AG04449 (cell line): ENCODE measurements at regions not wholly inside any gene's neighbourhood (a gene's known extent, or its start where the extent isn't known, plus 50 kb on each side); places are given as distances from the start of the nearest gene placed in this dataset.

Experiments
- CTCF ChIA-PET: fragments of 350-600 bp; formaldehyde crosslinking; extraction: SDS; loops from one replicate; lab custom pipeline; 2021; ENCODE audit warnings: antibody characterized with exemption; lab: Yijun Ruan, JAX
- POLR2A ChIA-PET: fragments of 400-600, 350-600 bp; formaldehyde crosslinking; extraction: SDS; loops from one replicate; lab custom pipeline; 2020; ENCODE audit warnings: antibody characterized with exemption, inconsistent platforms; lab: Yijun Ruan, JAX
- DNase-seq: peaks from one replicate; pipeline ENCODE4 v3.0.0-alpha.2; 2010; ENCODE audit warnings: low read depth, low spot score
- H3K4me3 ChIP-seq: 2 replicates; pipeline ENCODE4 v1.5.1; 2011; ENCODE audit warnings: low read depth, mild to moderate bottlenecking, control low read depth, low read length
- CTCF ChIP-seq: IDR thresholded peaks from one replicate; pipeline ENCODE4 v1.5.1; 2011; ENCODE audit warnings: mild to moderate bottlenecking, moderate library complexity, low read length, control low read depth, inconsistent platforms; ENCODE audit not compliant: insufficient read depth; ENCODE audit errors: missing control alignments

DNA sequence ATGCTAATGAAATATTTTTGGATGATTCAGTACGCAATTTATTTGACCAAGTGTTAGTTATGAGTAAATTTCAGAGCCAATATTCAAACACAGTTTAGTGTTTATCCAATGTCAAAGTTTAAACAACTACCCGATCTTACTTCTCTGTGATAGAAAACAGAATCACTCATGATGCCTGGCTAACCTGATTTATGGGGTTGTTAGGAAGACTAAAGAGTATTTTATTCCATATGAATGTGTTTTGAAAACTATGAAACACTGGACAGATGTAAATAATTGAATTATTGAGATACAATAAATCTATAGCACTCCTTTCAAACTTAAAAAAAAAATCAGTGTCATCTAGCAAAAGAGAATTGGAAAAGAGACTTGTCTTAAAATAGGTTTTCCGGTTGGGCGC, 1181.8 kb downstream of the EFNB2 start:
- ChIA-PET CTCF (no interaction called here), POLR2A (no interaction called here)
- no peak overlapping the region for H3K4me3 ChIP-seq
- DNase-seq: no peak
- TF ChIP-seq CTCF: no peak

DNA sequence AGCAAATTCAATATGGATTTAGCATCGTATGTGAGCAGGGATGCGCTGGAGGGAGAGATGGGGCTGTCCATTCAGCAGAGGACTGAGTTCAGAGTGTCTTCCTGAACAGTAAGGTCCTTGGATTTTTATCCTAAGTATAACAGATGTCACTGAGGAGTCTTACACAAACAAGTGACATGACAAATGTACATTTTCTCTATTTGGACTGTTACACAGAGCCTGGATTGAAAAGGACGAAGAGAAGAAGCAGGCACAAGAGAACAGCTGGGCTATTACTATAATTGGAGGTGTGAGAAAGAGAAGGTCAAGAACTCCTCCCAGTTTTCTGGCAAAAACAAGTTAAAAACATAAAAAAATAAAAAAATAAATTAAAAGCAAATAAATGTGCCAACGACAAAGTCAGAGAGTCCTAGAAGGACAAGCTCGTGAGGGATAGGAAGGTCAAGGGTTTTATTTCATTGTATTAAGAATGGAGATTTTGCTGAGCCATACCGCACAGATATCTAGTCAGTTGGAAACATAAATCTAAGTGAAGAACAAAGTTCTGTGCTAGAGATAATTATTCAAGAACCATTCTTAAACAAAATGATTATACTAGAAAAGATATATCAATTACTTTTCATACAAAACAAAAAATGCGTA, 1186.3 kb downstream of the EFNB2 start:
- ChIA-PET CTCF (interaction anchor here (1.7 kb wide), 1 partner anchor 16 kb away, joined by 5 read pairs; no protein-coding TSS in a partner anchor), POLR2A (no interaction called here)
- TF ChIP-seq CTCF: no peak
- no peak for DNase-seq
- no peak overlapping the region for H3K4me3 ChIP-seq

DNA sequence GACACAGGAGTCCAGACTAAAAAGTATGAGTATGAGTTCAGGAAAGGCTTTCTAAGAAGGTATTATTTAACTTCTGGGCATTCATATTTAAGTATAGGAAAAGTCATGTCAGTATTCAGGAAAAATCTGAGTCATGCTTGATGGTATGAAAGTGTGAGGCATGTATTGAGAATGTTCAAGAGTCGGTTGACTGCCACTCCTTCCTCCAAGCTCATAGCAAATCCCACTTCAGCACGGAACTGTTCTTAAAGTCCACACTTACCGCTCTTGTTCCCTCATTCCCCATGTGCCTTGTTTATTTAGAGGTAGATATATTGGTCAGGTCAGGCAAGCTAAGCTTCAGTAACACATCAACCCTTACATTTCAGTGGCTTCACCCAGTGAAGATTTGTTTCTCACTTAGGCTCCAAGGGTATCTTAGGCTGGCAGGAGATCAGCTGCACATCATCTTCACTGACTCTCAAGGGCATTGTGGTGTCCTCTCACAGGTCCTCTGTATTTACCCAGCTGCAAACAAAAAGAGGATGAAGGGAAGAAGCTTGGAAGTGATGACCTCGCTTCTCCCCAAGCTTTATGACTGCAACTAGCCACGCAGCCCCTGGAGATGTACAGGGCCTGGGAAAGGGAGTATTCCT, 1189.2 kb downstream of the EFNB2 start:
- ChIA-PET POLR2A (interaction anchor here (1.4 kb wide), 1 partner anchor 96 kb away, joined by 4 read pairs; no protein-coding TSS in a partner anchor), CTCF (no interaction called here)
- no peak for TF ChIP-seq CTCF
- H3K4me3 ChIP-seq: no peak overlapping the region
- peak; percentile 51 for DNase-seq

- no peak for DNase-seq
- ChIA-PET POLR2A (interaction anchor here (1.4 kb wide), 1 partner anchor 97 kb away, joined by 4 read pairs; no protein-coding TSS in a partner anchor), CTCF (no interaction called here)
- H3K4me3 ChIP-seq: no peak overlapping the region
- no peak for TF ChIP-seq CTCF
Observed at GRCh38 chr13:105345730-105346129, 1189.7 kb downstream of the EFNB2 start.

- ChIA-PET POLR2A (no interaction called here), CTCF (interaction anchor here (1.3 kb wide), 1 partner anchor 10 kb away, joined by 3 read pairs; no protein-coding TSS in a partner anchor)
- H3K4me3 ChIP-seq: no peak overlapping the region
- TF ChIP-seq CTCF: no peak
- DNase-seq: no peak
Observed at GRCh38 chr13:105345131-105345530, 1190.3 kb downstream of the EFNB2 start.

- POLR2A ChIA-PET: no interaction called here
- H3K4me3 ChIP-seq: no peak overlapping the region
- no peak for TF ChIP-seq CTCF
- CTCF ChIA-PET: interaction anchor here (1.1 kb wide), 1 partner anchor 126 kb away, joined by 3 read pairs; no protein-coding TSS in a partner anchor
- DNase-seq: no peak
Observed at GRCh38 chr13:105343134-105343806, 1192.2 kb downstream of the EFNB2 start.
